ENCODE measurements at regions not wholly inside any gene's neighbourhood (a gene's known extent, or its start where the extent isn't known, plus 50 kb on each side); places are given as distances from the start of the nearest gene placed in this dataset.

- no peak for TF ChIP-seq CTCF (IDR thresholded peaks at IDR 0.05; ENCODE audit: low read depth, low read length)
- Histone ChIP-seq H3K4me3 (no peak overlapping the region), H3K27ac (no peak overlapping the region), H3K4me1 (ENCODE audit: low read depth) (no peaks in the 10 kb centered on the region), H3K27me3 (no peaks in the 10 kb centered on the region), H3K36me3 (no peaks in the 10 kb centered on the region), H3K9me3 (ENCODE audit: low read depth) (no peaks in the 10 kb centered on the region)
- no peak for DNase-seq (ENCODE audit: low read depth in 1 of 2, low spot score in 1 of 2)
Observed at GRCh38 chr11:37557990-37558389, 960.0 kb upstream of the RAG2 start.

- H3K36me3 ChIP-seq, result no peaks in the 10 kb centered on the region
- H3K27ac ChIP-seq, result no peak overlapping the region
- DNase-seq (ENCODE audit: low read depth in 1 of 2, low spot score in 1 of 2), result no peak
- no peaks in the 10 kb centered on the region for H3K27me3 ChIP-seq
- H3K4me1 ChIP-seq (ENCODE audit: low read depth), result no peaks in the 10 kb centered on the region
- H3K4me3 ChIP-seq, result no peak overlapping the region
- TF ChIP-seq CTCF (IDR thresholded peaks at IDR 0.05; ENCODE audit: low read depth, low read length), result no peak
- H3K9me3 ChIP-seq (ENCODE audit: low read depth), result no peaks in the 10 kb centered on the region
Observed at GRCh38 chr11:37552284-37552683, 954.2 kb upstream of the RAG2 start.

- no peak for TF ChIP-seq CTCF (IDR thresholded peaks at IDR 0.05; ENCODE audit: low read depth, low read length)
- H3K9me3 ChIP-seq (ENCODE audit: low read depth), result no peaks in the 10 kb centered on the region
Observed at GRCh38 chr11:37544491-37544890, 946.5 kb upstream of the RAG2 start.

GRCh38 chr11:37533830-37534229 is 935.8 kb upstream of the RAG2 start:
- DNase-seq (ENCODE audit: low read depth in 1 of 2, low spot score in 1 of 2), result no peak
- Histone ChIP-seq H3K36me3 (no peaks in the 10 kb centered on the region), H3K4me3 (no peak overlapping the region), H3K27ac (no peak overlapping the region), H3K9me3 (ENCODE audit: low read depth) (no peaks in the 10 kb centered on the region), H3K27me3 (no peaks in the 10 kb centered on the region), H3K4me1 (ENCODE audit: low read depth) (no peaks in the 10 kb centered on the region)
- no peak for TF ChIP-seq CTCF (IDR thresholded peaks at IDR 0.05; ENCODE audit: low read depth, low read length)

More at GRCh38 chr11:37544491-37544890, 946.5 kb upstream of the RAG2 start:
- Histone ChIP-seq H3K27me3 (no peaks in the 10 kb centered on the region), H3K27ac (no peak overlapping the region), H3K36me3 (no peaks in the 10 kb centered on the region), H3K4me1 (ENCODE audit: low read depth) (no peaks in the 10 kb centered on the region), H3K4me3 (no peak overlapping the region)
- DNase-seq (ENCODE audit: low read depth in 1 of 2, low spot score in 1 of 2), result no peak

- Histone ChIP-seq H3K27ac (no peak overlapping the region), H3K4me3 (no peak overlapping the region), H3K9me3 (ENCODE audit: low read depth) (no peaks in the 10 kb centered on the region), H3K4me1 (ENCODE audit: low read depth) (no peaks in the 10 kb centered on the region), H3K36me3 (no peaks in the 10 kb centered on the region), H3K27me3 (no peaks in the 10 kb centered on the region)
- no peak for DNase-seq (ENCODE audit: low read depth in 1 of 2, low spot score in 1 of 2)
- TF ChIP-seq CTCF (IDR thresholded peaks at IDR 0.05; ENCODE audit: low read depth, low read length), result no peak
Observed at GRCh38 chr11:37533087-37533486, 935.1 kb upstream of the RAG2 start.

GRCh38 chr11:37532271-37532670 is 934.2 kb upstream of the RAG2 start:
- TF ChIP-seq CTCF (IDR thresholded peaks at IDR 0.05; ENCODE audit: low read depth, low read length), result no peak
- Histone ChIP-seq H3K4me1 (ENCODE audit: low read depth) (no peaks in the 10 kb centered on the region), H3K27ac (no peak overlapping the region), H3K4me3 (no peak overlapping the region), H3K9me3 (ENCODE audit: low read depth) (no peaks in the 10 kb centered on the region), H3K27me3 (no peaks in the 10 kb centered on the region), H3K36me3 (no peaks in the 10 kb centered on the region)
- no peak for DNase-seq (ENCODE audit: low read depth in 1 of 2, low spot score in 1 of 2)
